NCI-H82 treated with DMSO at 0.1 percent for 48 hours (cell line): ENCODE measurements at regions not wholly inside any gene's neighbourhood (a gene's known extent, or its start where the extent isn't known, plus 50 kb on each side); places are given as distances from the start of the nearest gene placed in this dataset.

Source experiments
- DNase-seq: peaks from one replicate; lab custom pipeline; 2025; ENCODE audit not compliant: unreplicated experiment; lab: John Stamatoyannopoulos, UW

DNA sequence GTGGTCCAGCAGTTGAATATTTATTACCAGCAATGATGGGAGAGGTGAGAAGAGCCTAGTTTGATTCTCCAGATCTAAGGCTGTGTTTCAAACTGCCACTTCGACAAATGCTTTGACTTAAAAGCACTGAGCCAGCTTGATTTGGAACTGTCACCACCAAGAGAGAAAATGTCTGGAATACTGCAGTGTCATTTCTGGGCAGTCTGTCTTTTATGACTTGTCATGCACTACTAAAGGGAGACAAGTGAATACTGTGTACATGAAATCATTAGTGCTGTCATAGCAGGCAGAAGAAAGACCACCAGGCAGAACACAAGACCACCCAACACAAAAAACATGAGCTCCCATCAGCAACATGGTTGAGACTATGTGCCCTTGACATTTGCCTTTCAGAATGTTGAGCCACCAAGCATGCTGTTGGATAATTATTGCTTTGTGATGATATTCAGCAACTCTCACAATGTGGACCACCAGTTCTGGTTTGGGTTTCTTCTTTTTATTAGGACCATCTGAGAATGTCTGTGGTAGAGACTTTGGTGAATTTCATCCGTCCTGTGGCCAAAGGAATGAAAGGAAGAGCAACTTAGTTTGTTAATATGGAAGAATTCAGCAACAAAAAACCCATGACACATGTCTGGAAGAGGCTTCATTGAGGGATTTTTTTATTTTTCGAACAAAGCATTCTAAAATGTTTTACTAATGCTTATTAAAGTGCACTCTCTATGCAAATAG, 125.8 kb downstream of the NTMT2 start:
- DNase-seq: no peak

DNA sequence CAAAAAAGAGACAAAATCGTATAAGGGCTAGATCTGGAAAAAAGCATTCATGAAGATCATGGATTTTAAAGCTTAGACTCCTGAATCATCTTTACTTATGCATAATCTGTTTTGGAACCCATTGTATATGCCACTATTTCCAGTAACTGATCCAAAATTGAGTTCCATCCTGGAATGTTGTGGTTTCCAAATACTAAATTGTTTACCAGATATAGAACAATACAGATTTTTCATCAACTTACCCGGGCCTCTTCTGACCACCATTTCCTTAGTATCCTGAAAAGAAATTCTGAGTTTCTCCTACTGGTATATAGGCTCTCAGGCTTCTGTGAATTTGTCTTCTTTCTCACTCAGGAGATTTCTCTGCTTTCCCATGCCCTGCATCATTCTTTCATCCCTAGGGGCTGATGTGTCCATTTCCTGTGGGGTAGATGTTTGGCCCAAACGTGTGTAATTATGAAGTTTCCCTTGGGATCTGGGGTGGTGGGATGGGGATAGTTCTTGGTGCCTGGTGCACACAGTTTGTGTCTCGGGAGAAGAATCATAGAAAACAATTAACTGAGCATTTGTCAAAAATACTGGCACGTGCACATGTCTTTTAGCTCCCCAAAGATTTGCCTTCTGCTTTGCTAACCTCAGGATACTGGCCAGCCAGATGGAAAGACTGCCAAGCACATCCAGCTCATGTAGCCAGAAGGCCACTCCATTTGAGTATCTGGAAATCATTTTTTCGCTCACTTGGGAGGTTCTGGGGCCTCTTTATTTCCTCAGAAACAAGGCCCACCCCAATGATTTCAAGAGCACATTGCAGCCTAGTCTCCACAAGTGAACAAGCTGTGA, 127.8 kb downstream of the NTMT2 start:
- no peak for DNase-seq

DNA sequence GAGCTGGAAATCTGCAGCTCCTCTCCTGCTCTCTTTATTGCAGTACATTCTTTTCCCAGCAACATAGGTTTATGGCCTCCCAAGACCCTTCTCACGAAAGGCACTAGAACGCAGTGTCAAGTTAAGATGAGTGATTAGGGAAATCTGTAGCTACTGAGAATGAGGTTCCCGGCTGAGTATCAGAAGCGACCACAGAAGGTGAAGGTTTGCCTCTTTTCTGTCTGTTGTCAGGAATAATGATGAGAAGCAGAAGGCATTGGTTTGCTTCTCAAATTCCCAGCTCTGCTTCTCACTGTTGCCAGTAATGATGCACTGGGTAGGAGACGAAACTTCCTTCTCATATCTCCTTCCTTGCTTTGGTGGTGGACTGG, 128.4 kb downstream of the NTMT2 start:
- DNase-seq: no peak

DNA sequence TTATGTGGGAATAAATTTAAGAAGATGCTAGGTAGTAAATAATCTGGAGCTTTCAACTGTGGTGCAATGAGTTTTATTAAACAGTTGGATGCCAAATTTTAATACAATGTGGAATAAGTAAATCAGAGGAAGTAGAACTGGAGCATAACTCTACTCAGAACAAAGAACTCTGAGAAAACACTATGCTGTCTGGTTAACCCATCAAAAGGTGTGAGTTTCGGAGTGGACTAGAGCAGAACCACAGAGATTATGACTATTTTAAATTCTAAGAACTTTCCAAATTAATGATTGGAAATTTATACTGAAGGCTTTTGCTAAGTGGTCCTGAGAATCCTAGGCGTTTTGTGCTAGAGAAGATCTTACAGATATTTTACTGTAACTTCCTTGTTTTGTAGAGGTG, 132.2 kb downstream of the NTMT2 start:
- no peak for DNase-seq

DNA sequence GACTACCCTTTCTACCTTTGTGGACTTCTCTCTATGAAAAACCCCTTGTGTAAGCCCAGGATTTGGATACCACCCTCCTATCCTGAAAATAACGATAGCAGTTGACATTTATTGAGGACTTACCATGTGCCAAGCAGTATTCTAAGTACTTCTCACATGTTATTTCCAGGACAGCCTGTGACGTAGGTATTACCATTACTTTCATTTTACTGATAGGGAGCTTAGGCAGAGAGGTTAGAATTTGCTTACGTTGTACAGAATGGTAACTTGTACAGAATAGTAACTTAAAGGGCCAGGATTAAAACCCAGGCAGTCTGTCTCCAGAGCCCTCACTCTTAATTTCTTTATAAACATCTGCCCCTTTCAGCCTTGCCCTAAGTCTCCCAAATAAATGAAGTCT, 138.3 kb downstream of the NTMT2 start:
- no peak for DNase-seq

DNA sequence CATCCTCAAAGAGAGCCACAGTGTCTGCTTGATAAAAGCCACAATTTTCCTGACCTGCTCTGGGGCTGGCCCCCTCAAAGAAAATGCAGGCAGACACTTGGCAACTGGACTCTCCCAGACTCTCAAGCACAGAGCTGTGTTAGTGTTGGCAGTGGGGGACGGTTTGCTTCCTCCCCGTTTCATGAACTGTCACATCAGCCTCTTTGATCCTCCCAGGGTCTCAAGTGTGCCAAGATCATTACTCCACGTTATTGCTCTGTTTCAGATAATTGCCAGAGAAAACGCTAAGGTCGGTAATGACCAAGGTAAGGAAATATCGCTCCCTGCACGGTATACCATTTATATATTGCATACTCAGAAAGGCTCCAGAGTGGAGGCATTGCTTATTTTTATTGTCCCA, 138.8 kb downstream of the NTMT2 start:
- DNase-seq: no peak

DNA sequence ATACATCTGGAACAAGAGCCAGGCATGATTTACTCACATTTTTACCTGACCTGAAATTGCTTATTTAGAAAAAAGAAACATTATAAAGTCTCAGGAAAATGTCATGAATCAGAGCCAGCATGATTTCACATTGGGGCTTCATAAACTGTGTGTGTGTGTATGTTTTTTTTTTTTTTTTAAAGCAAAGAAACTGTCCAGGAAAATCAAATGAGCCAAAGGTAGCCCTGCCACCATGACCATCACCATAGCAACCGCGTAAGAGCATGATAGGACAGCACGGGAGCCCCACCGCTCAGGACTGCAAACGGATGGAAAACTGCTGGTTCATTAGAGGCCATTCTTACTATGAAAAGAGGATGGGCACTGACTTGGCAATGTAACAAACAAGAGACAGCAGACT, 139.2 kb downstream of the NTMT2 start:
- no peak for DNase-seq

DNA sequence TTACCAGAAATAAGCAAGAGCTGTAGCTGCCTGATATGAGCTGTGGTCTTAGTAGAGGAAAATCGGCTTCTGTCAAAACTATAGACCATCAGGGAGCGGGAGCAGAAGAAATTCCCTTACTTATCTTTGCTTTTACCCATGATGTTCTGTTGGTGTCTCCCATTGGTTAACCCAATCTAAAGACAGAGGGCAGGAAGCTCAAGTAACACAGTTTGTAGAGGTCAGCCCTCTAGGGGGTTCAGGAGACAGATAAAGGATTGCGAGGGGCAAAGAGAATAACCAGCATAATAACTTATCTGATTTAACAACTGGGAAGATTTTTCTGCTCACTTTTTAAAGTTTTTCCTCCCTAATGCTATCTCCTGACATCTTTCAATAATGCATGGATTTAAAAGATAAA, 142.4 kb downstream of the NTMT2 start:
- no peak for DNase-seq

DNA sequence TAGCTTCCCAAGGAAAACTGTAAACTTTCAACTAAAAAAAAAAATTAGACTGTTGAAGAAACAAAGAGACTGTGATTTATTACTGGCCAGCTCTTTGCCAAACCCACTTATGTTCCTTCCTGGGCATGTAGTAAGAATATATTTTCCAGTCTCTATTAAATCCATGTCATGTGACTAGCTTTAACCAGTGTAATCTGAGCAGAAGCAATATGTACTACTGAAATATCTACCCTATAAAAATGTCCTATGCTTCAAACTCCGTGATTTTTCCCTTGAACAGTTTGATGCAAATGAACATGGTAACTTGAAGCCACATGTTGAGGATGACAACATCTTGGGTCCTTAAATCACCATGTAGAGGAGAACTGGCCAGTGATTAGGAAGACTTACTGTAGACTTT, 144.5 kb downstream of the NTMT2 start:
- DNase-seq: no peak

DNA sequence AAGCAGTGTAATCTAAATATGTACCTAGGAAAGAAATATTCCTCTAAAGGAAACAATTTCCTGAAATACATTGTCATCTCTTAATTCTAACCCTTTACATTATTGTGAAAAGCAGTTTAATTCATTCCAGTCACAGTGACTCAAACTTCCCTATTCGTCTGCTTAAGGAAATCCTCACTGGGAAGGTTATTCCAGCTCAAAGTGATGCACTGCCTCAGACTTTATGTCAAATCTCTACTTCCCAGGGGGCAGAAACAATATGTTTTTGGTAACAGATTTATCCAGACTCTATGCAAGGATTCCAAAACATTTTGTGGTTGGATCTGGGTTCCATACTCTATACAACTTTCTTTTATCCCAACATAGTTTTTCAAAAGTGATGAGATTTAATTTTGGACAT, 145.2 kb downstream of the NTMT2 start:
- no peak for DNase-seq

DNA sequence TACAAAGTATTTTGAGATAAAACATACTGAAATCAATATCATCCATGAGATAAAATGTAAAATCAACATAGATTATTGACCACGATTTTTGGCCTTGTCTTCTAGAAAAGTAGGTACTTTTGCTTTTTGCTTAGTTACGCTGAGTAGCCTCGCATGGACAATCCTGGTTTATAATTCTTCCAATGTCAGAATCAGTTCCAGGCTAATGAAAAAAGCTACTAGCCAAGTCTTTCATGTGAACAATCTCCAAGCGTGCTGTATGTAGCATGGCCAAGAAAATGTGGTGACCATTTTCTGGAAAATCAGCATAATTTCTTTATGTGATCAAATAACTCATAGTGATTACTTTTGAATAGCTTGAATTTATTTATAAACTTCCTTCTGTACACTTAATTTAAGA, 145.8 kb downstream of the NTMT2 start:
- no peak for DNase-seq

DNA sequence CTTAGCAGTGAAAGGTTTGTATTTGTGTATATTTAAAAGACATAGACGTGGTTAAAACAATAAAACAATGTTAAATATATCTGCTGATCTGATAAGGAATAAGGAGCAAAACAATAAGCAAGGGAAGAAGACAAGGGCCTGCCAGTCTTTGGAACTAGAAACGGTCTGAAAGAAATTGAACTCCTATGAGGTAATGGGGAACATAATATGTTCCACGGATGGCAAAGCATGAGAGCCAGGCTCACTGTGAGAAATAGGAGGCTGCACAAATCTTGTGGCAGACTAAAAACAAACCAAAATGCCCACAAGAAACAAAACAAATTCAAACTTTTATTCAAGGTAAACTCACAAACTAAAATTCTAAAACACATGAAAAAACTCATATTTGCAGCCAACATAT, 150.5 kb downstream of the NTMT2 start:
- no peak for DNase-seq

DNA sequence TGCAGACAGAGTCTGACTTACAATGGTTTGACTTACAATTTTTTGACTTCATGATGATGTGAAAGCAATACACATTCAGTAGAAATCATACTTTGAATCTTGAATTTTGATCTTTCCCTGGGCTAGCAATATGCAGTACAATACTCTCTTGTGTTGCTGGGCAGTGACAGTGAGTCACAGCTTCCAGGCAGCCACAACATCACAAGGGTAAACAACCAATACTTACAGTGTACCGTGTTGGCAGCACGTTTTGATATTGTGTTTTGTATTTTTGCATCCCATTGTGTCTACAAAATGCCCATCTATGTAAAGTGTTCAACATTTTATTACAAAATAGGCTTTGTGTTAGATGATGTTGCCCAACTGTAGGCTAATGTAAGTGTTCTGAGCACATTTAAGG, 150.9 kb downstream of the NTMT2 start:
- no peak for DNase-seq

DNA sequence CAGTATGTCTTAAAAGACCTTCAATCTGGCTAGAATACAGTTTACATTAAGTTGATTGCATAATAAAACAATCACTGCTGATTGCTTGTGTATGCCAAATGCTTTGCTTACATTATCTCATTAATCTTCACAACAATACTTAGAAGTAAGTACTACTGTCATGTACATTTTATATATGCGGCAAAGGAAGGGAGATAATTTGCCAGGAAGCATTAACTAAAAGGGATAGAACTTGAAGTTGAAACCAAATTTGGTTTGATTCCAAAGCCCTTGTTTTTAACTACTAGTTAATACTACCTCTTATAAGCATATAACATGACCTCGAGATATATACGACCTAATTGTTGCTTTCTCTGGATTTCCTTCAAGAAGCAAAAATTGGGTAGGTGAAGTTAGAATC, 155.8 kb downstream of the NTMT2 start:
- DNase-seq: no peak

DNA sequence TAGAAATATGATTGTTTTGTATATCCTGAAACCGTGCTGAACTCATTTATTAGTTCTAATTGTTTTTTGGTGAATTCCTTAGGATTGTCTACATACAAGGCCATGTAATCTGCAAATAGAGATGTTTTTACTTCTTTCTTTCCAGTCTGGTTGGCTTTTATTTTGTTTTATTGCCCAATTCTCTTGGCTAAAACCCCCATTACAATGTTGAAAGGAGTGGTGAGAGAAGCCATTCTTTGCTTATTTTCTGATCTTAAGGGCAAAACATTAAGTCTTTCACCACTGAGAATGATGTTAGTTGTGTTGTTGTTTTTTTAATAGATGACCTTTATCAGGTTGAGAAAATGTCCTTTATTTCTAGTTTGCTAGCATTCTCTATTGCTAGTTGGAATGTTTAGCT, 157.3 kb downstream of the NTMT2 start:
- no peak for DNase-seq

DNA sequence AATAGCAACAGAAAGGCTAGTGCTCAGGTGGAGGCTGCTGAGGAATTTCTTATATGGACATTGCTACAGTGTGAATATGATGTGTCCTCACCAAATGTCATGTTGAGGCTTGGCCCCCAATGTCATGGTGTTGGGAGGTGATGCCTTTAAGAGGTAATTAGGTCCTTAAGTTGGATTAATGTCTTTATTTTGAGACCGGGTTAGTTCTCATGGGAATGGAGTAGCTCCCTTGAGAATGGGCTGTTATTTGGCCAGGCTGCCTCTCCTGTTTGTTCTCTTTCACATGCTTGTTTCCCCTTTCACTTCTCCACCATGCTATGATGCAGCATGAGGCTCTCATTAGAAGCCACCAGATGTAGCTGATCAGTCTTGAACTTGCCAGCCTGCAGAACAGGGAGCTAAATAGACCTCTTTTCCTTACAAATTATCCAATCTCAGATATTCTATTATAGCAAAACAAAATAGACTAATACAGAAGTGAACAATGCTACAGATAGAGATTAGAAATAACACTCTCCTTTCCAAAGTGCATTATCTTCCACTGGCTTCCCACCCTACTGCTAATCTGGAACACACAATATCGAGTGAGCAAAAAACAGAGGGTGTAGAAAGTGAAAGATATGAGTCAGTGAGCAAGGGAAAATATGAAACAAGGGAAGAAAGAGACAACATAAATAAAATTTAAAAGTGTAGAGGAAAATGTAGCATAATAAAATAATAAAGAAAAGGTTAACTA, 160.2 kb downstream of the NTMT2 start:
- peak; percentile 75 for DNase-seq

DNA sequence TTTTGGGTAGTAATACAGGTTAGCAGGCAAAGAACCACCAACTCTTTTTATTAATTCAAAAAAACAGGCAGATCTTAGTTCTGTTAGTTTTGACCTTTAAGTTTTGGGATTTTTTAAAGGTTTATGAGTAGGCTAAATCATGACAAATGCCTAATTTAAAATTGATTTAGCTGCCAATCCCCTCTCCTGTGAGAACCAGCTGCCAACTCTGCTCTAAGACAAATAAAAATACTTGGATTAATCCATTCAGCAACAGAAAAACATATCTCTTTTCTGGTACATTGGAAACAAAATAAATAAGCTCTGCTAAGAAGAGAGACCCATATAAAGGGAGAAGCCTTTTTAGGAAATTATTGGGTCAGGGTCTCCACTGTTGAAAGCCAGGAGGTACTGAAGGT, 160.8 kb downstream of the NTMT2 start:
- no peak for DNase-seq

DNA sequence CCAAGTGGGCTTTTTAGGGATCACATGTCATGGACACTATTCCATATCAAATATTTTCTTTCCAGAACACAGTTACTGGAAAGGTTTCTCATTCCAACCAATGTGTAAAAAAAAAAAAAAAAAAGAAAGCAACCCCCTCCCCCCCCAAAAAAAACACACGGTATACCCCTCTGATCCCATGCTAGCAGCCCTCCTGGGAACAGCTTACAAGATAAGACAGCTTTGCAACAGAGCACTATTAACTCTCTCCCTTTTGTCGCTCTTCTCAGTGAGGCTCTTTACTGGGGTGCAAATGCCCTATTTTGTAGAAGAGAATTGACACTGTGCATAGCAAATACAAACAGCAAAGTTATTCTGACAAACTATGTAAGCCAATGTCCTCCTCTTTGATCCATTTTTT, 161.2 kb downstream of the NTMT2 start:
- peak; percentile 48 for DNase-seq

DNA sequence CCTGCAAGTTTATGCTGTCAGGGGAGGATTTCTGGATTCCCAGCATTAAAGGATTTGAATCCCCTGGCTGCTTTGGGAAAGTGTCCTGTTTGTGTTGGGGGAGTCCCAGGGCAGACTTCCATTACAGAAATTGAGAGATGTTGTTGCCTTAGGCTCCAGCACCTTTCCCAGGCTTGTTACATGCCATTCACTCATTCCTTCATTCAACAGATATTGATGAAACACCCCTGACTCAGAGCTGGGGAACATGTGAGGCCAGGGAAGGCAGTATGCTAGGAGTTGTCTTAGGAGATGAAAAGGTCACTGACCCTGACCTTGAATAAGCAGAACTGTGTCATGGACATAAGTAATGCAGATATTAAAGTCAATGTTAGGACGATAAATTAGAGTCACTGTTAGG, 161.7 kb downstream of the NTMT2 start:
- DNase-seq: no peak

DNA sequence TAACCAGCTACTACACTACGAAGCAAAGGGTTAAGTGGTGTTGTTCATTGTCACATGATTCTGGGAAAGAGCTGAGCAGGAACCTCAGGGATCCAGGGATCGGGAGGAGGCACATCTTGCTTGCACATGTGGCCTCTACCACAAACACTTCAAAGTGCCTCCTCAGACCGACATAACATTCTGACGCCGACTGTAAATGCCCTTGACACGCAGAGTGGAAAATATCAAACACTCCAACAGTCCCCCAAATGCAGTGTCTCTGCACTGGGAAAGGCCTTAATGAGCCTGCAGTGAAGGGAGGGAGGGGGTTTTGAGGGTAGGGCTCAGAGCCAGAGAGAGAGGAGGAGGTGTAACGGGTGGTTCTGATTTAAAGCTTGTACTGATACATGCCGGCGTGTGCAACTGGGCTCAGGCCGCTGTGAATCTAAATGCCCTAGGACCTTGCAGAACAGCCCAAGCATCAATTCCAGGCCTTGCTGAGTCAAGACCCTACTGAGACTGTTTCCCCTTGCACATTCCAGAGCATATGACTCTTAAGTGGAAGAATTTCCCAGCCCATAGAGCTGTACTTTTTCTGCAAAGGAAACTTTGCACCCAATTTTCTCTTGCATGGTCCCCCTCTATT, 163.7 kb downstream of the NTMT2 start:
- no peak for DNase-seq

DNA sequence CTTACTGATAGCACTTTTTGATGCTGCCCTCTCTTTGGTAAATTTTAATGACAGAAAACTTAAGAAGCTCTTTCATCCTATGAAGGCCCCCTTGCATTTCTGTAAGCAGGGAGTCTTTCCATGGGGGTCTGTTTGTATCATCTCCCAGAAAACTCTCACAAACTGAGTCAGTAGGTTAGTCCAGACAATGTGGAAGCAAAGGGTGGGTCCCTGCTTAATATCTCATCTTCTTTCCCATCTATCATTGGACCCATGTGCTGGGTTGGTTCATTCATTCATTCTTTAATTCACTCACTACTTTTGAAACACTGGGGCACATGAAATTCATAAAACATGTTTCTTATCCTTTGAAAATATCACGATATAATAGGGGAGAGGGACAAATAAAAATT, 164.3 kb downstream of the NTMT2 start:
- DNase-seq: no peak

DNA sequence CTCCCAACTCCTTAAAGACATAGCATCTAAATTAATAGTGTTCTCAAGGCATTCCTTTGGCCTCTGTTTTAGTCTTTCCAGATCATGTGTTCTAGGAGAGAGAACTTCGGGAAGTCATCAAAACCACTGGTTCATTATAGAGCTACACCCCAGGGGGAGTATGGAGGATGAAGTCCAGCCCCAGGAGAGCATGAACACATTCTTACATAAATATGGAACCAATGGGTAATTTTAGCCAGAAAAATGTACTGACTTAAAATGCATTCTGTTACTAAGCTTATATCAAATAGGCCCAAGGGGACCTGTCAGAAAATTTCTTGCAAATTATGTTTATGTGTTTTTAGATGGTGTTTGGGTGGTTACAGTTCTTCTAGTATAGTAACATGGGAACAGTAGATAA, 165.2 kb downstream of the NTMT2 start:
- DNase-seq: no peak
